GM23338 (cell line): ENCODE measurements at regions not wholly inside any gene's neighbourhood (a gene's known extent, or its start where the extent isn't known, plus 50 kb on each side); places are given as distances from the start of the nearest gene placed in this dataset.

ENCODE experiments used
- CREB1 ChIP-seq: fragments of 250-450 bp; sonication (Bioruptor Pico); IDR thresholded peaks from 2 replicates; pipeline ENCODE4 v1.5.0; 2020; ENCODE audit warnings: low read depth, mild to moderate bottlenecking, moderate library complexity
- CTCF ChIP-seq, 2 experiments: fragments of 200-600 bp in 1 of 2; sonication (generic) in 1 of 2; conservative IDR thresholded peaks; 2 replicates each; pipeline versions ENCODE4 v1.5.1 to v1.6.1; 2016 to 2017; ENCODE audit warnings: antibody characterized with exemption in 2 of 2, low read depth in 2 of 2, mild to moderate bottlenecking in 2 of 2, moderate library complexity in 1 of 2
- ETS1 ChIP-seq: IDR thresholded peaks from 2 replicates; pipeline ENCODE4 v1.6.1; 2016; ENCODE audit warnings: antibody characterized with exemption
- EZH2 ChIP-seq: fragments of 200-600 bp; sonication (generic); IDR thresholded peaks from one replicate; pipeline ENCODE4 v1.8.0; 2017; ENCODE audit warnings: antibody characterized with exemption, mild to moderate bottlenecking, low read depth; ENCODE audit not compliant: unreplicated experiment
- EZH2phosphoT487 ChIP-seq: fragments of 200-600 bp; sonication (generic); IDR thresholded peaks from one replicate; pipeline ENCODE4 v1.8.1; 2018; ENCODE audit warnings: antibody characterized with exemption; ENCODE audit not compliant: unreplicated experiment
- JUNB ChIP-seq: IDR thresholded peaks from one replicate; pipeline ENCODE4 v1.6.1; 2016; ENCODE audit warnings: antibody characterized with exemption; ENCODE audit not compliant: unreplicated experiment
- NANOG ChIP-seq: IDR thresholded peaks from 2 replicates; pipeline ENCODE4 v1.6.1; 2016; ENCODE audit warnings: antibody characterized with exemption, borderline replicate concordance
- POLR2AphosphoS5 ChIP-seq: IDR thresholded peaks from 2 replicates; pipeline ENCODE4 v1.6.1; 2016; ENCODE audit warnings: antibody characterized with exemption, low read depth
- STAT1 ChIP-seq: IDR thresholded peaks from one replicate; pipeline ENCODE4 v1.6.1; 2016; ENCODE audit warnings: antibody characterized with exemption; ENCODE audit not compliant: unreplicated experiment
- ZNF114 ChIP-seq: fragments of 250-450 bp; sonication (Bioruptor Pico); IDR thresholded peaks from 2 replicates; pipeline ENCODE4 v1.5.0; 2020; ENCODE audit warnings: mild to moderate bottlenecking, moderate library complexity
- ZNF331 ChIP-seq: fragments of 250-450 bp; sonication (Bioruptor Pico); IDR thresholded peaks from 2 replicates; pipeline ENCODE4 v1.5.0; 2020; ENCODE audit warnings: low read depth, mild to moderate bottlenecking, moderate library complexity
- TF ChIP-seq, protein P1 (sequence below): IDR thresholded peaks from one replicate; pipeline ENCODE4 v1.6.1; 2018; ENCODE audit warnings: antibody characterized with exemption; ENCODE audit not compliant: unreplicated experiment

GRCh38 chr6:23957017-23957416 is 169.0 kb upstream of the NRSN1 start:
- TF ChIP-seq CREB1 (CRISPR knock-in tag) (no peak), CTCF (conservative IDR thresholded peaks at IDR 0.05; ENCODE audit: low read depth in 2 of 2) (no peak), EZH2 (no peak), EZH2phosphoT487 (no peak), POLR2AphosphoS5 (no peak), JUNB (no peak), ETS1 (no peak), NANOG (no peak), ZNF331 (CRISPR knock-in tag) (no peak), ZNF114 (CRISPR knock-in tag) (no peak), STAT1 (no peak)
- TF ChIP-seq, protein P1, sequence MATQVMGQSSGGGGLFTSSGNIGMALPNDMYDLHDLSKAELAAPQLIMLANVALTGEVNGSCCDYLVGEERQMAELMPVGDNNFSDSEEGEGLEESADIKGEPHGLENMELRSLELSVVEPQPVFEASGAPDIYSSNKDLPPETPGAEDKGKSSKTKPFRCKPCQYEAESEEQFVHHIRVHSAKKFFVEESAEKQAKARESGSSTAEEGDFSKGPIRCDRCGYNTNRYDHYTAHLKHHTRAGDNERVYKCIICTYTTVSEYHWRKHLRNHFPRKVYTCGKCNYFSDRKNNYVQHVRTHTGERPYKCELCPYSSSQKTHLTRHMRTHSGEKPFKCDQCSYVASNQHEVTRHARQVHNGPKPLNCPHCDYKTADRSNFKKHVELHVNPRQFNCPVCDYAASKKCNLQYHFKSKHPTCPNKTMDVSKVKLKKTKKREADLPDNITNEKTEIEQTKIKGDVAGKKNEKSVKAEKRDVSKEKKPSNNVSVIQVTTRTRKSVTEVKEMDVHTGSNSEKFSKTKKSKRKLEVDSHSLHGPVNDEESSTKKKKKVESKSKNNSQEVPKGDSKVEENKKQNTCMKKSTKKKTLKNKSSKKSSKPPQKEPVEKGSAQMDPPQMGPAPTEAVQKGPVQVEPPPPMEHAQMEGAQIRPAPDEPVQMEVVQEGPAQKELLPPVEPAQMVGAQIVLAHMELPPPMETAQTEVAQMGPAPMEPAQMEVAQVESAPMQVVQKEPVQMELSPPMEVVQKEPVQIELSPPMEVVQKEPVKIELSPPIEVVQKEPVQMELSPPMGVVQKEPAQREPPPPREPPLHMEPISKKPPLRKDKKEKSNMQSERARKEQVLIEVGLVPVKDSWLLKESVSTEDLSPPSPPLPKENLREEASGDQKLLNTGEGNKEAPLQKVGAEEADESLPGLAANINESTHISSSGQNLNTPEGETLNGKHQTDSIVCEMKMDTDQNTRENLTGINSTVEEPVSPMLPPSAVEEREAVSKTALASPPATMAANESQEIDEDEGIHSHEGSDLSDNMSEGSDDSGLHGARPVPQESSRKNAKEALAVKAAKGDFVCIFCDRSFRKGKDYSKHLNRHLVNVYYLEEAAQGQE: no peak
